Hypothalamus (tissue), 51 donors: ENCODE measurements at regions not wholly inside any gene's neighbourhood (a gene's known extent, or its start where the extent isn't known, plus 50 kb on each side); places are given as distances from the start of the nearest gene placed in this dataset.
A peak's percentile ranks its signal among the peaks of the same experiment; 100 is the strongest.

Source experiments
- DNase-seq, 51 donors: peaks; one replicate each; lab custom pipeline; 2025; lab: John Stamatoyannopoulos, UW

- no peak for DNase-seq
Measured at GRCh38 chr18:45222180-45222579, 393.1 kb upstream of the SLC14A2 start.

- no peak for DNase-seq
Measured at GRCh38 chr18:45227001-45227742, 388.1 kb upstream of the SLC14A2 start.

GRCh38 chr18:45228796-45229388 is 386.4 kb upstream of the SLC14A2 start:
- no peak for DNase-seq

GRCh38 chr18:45231617-45232016 is 383.7 kb upstream of the SLC14A2 start:
- no peak for DNase-seq

GRCh38 chr18:45232061-45232460 is 383.2 kb upstream of the SLC14A2 start:
- DNase-seq: no peak

- DNase-seq: no peak
Measured at GRCh38 chr18:45236676-45237075, 378.6 kb upstream of the SLC14A2 start.

GRCh38 chr18:45237343-45238098 is 377.8 kb upstream of the SLC14A2 start:
- DNase-seq: peak in 1 of 51 donors; percentile 1

GRCh38 chr18:45241271-45241670 is 374.0 kb upstream of the SLC14A2 start:
- DNase-seq: no peak

- no peak for DNase-seq
Measured at GRCh38 chr18:45241982-45242565, 373.2 kb upstream of the SLC14A2 start.

- DNase-seq: no peak
Measured at GRCh38 chr18:45243340-45244110, 371.8 kb upstream of the SLC14A2 start.

GRCh38 chr18:45245091-45245511 is 370.2 kb upstream of the SLC14A2 start:
- DNase-seq: no peak

- DNase-seq: peak in 2 of 51 donors; percentile 5 to 16
Measured at GRCh38 chr18:45248240-45248903, 366.9 kb upstream of the SLC14A2 start.

GRCh38 chr18:45249246-45249661 is 366.0 kb upstream of the SLC14A2 start:
- DNase-seq: no peak

- DNase-seq: no peak
Measured at GRCh38 chr18:45250479-45250878, 364.8 kb upstream of the SLC14A2 start.

- DNase-seq: no peak
Measured at GRCh38 chr18:45251236-45251635, 364.0 kb upstream of the SLC14A2 start.

- DNase-seq: no peak
Measured at GRCh38 chr18:45252474-45252873, 362.8 kb upstream of the SLC14A2 start.

GRCh38 chr18:45253056-45253565 is 362.2 kb upstream of the SLC14A2 start:
- DNase-seq: no peak

GRCh38 chr18:45253973-45254708 is 361.1 kb upstream of the SLC14A2 start:
- no peak for DNase-seq

GRCh38 chr18:45254709-45255082 is 360.6 kb upstream of the SLC14A2 start:
- peak in 2 of 51 donors; percentile 6 to 10 for DNase-seq
